Epithelial cell of esophagus (primary cell): ENCODE measurements at regions not wholly inside any gene's neighbourhood (a gene's known extent, or its start where the extent isn't known, plus 50 kb on each side); places are given as distances from the start of the nearest gene placed in this dataset.
"Not testable (repeated sequence)": the region's sequence is repeated elsewhere in the genome, so short reads cannot be mapped to it uniquely, and the experiment has no call there.

ENCODE experiments used
- DNase-seq: peaks from one replicate; pipeline ENCODE4 v3.0.0; 2010; ENCODE audit warnings: low read depth
- H3K4me3 ChIP-seq: 2 replicates; pipeline ENCODE4 v1.5.1; 2011; ENCODE audit warnings: mild to moderate bottlenecking, low read length, control low read depth
- TF ChIP-seq, protein P1 (sequence below): IDR thresholded peaks from 2 replicates; pipeline ENCODE4 v1.5.1; 2011; ENCODE audit warnings: low read depth, mild to moderate bottlenecking, low read length, control low read depth, inconsistent platforms; ENCODE audit not compliant: insufficient read depth; ENCODE audit errors: missing control alignments

DNA sequence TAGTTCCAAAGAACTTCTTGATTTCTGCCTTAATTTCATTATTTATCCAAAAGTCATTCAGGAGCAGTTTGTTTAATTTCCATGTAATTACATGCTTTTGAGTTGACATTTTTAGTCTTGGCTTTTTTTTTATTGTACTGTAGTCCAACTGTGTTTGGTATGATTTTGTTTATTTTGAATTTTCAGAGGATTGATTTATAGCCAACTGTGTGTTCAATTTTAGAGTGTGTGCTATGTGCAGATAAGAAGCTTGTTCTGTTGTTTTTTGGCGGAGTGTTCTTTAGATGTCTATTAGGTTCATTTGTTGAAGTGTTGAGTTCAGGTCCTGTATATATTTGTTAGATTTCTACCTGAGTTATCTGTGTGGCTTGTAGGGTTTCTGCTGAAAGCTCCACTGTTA is 533.6 kb downstream of the TRAM1L1 start:
- no peak overlapping the region for H3K4me3 ChIP-seq
- TF ChIP-seq, protein P1, sequence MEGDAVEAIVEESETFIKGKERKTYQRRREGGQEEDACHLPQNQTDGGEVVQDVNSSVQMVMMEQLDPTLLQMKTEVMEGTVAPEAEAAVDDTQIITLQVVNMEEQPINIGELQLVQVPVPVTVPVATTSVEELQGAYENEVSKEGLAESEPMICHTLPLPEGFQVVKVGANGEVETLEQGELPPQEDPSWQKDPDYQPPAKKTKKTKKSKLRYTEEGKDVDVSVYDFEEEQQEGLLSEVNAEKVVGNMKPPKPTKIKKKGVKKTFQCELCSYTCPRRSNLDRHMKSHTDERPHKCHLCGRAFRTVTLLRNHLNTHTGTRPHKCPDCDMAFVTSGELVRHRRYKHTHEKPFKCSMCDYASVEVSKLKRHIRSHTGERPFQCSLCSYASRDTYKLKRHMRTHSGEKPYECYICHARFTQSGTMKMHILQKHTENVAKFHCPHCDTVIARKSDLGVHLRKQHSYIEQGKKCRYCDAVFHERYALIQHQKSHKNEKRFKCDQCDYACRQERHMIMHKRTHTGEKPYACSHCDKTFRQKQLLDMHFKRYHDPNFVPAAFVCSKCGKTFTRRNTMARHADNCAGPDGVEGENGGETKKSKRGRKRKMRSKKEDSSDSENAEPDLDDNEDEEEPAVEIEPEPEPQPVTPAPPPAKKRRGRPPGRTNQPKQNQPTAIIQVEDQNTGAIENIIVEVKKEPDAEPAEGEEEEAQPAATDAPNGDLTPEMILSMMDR = no peak
- no peak for DNase-seq

DNA sequence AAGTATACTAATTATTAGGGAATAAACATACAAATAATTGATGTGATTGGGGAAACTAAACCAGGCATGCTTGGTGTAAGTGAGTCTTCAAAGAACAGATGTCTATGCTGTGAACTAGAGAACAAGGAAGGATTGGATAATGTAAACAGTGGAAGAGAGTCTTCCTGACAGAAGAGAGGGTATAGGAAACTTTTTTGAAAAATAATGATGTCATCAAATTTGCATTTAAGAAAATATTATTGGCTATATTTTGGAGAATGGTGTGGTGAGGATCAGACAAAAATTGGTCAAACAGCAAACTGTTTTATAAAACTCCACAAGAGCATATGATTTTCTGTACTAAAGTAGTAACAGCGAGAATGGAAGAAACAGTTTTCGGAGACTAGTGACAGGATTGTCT is 537.7 kb downstream of the TRAM1L1 start:
- DNase-seq = no peak
- TF ChIP-seq, protein P1 = no peak
- no peak overlapping the region for H3K4me3 ChIP-seq

DNA sequence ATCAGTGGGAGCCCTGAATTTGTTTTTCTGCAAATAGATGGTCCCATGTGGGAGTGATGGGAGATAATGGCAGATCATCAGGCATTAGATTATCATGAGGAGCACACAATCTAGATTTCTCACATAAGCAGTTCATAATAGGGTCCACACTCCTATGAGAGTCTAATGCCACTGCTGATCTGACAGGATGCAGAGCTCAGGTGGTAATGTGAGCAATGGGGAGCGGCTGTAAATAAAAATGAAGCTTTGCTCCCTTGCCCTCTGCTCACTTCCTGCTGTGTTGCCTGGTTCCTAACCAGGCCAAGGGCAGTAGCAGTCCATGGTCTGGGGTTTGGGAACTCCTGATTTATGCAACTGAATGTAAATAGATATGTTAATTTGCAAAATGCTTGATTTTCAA is 538.6 kb downstream of the TRAM1L1 start:
- no peak for DNase-seq
- H3K4me3 ChIP-seq = no peak overlapping the region
- TF ChIP-seq, protein P1 = no peak

DNA sequence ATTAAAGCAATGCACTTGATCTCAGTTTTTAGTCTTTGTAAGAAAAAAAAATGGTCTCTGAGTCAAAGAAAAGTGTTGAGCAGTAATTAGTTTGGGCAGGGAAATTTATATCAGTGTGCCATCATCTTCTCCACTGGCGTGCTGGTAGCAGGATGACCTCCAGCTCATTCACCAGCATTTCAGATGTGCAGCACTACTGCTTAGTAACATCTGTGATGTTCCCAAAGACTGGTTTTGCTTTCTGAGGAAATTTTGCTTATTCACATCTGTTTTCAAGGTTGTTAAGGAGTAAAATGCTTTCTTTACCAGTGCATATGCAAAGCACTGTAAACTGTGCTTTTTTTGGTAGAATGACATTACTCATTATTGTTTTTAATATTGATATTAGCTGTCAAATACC is 540.4 kb downstream of the TRAM1L1 start:
- H3K4me3 ChIP-seq = no peak overlapping the region
- DNase-seq = no peak
- TF ChIP-seq, protein P1 = no peak

DNA sequence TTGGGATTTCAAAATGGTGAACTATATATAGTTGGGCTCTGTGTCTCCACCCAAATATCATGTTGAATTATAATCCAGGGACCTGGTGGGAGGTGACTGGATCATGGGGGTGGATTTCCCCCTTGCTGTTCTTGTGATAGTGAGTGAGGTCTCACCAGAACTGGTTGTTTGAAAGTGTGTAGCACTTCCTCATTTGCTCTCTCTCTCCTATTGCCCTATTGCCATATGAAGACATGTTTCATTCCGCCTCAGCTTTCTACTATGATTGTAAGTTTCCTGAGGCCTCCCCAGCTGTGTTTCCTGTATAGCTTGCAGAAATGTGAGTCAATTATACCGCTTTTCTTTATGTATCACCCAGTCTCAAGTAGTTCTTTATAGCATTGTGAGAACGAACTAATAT is 545.6 kb downstream of the TRAM1L1 start:
- TF ChIP-seq, protein P1 = no peak
- no peak overlapping the region for H3K4me3 ChIP-seq
- DNase-seq = no peak

DNA sequence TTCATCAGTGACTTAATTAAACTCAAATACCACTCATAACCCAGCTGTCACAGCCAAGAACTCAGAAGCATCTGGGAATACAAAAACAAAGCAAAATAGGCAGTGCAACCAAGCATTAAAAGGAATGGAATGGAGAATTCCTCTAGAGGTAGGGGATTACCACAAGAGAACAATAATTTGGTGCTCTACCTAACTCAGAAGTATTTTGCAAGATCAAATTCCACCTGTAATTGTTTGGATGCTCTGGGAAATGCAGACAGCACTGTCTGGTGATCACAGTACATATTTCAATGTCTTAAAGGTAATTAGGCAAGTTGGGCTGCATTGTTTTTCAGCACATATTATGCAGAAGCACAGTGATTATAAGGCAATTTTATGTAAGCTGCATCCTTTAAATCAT is 547.5 kb downstream of the TRAM1L1 start:
- TF ChIP-seq, protein P1 = no peak
- H3K4me3 ChIP-seq = no peak overlapping the region
- no peak for DNase-seq

DNA sequence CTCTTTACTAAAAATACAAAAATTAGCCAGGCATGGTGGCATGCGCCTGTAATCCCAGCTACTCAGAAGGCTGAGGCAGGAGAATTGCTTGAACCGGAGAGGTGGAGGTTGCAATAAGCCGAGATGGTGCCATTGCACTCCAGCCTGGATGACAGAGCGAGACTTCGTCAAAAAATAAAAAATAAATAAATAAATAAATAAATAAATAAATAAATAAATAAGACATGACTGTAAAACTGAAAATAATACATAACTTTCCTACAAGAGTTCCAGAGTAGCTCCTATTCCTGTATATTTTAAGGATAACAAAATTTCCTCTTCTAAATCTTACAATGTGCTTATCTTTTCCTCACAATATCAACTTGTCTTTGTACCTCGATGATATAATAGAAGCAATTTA is 549.4 kb downstream of the TRAM1L1 start:
- H3K4me3 ChIP-seq, DNase-seq: not testable (repeated sequence)

DNA sequence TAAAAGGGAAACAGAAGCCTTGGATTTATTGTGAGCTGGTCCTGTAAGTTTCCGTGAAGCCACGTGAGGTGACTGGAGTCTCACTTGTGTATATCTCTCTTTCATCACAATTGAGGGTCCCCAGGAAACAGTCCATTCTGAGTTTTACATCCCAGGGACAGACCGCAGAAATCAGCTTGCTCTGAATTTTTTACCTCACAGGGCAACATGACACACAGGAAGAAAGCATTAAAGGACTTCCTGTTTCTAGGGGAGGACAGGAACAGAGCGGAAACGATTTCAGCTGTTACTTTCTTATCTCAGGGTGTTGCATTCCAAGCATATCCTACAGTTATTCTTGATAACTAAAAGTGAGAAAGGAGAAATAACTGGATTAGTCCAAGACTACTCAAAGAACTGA is 553.5 kb downstream of the TRAM1L1 start:
- TF ChIP-seq, protein P1 = no peak
- no peak for DNase-seq
- H3K4me3 ChIP-seq = no peak overlapping the region
